ENCODE measurements at regions not wholly inside any gene's neighbourhood (a gene's known extent, or its start where the extent isn't known, plus 50 kb on each side); places are given as distances from the start of the nearest gene placed in this dataset.

DNA sequence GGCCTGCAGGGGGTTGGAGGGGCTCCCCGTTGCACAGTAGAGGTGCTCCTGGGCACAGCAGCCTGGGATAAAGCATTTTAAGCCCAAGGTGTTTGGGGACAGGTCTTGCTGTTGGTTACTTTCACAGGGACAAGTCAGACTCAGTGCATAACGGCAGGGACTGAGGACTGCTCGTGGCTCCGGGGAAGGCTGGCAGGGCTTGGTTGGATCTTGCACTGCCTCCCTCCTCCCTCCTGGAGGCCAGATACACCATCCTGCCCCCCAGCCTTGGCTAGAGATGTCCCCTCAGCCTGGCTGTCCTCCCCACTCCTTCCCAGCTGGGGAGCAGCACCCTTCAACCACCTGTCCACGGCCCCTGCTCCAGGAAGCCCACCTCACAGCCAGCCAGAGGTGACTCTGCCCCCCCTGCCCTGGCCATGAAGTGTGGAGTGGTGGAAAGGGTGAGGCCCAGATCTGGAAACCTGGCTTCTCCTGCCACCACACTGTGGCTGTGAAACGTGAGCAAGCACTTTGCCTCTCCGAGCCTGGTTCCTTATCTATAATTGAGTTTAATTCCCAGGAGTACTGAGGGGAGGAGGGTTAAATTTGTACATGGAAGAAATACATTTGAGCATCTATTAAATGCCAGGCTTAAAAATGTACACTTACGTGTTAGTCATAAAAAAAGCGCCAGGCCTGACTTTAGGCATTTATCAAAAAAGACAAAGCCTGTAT is 67.1 kb upstream of the TAF1B start:
- TF ChIP-seq, protein P1, sequence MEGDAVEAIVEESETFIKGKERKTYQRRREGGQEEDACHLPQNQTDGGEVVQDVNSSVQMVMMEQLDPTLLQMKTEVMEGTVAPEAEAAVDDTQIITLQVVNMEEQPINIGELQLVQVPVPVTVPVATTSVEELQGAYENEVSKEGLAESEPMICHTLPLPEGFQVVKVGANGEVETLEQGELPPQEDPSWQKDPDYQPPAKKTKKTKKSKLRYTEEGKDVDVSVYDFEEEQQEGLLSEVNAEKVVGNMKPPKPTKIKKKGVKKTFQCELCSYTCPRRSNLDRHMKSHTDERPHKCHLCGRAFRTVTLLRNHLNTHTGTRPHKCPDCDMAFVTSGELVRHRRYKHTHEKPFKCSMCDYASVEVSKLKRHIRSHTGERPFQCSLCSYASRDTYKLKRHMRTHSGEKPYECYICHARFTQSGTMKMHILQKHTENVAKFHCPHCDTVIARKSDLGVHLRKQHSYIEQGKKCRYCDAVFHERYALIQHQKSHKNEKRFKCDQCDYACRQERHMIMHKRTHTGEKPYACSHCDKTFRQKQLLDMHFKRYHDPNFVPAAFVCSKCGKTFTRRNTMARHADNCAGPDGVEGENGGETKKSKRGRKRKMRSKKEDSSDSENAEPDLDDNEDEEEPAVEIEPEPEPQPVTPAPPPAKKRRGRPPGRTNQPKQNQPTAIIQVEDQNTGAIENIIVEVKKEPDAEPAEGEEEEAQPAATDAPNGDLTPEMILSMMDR (IDR thresholded peaks at IDR 0.05; ENCODE audit: low read depth, low read length, poor library complexity, severe bottlenecking) = no peak
- no peak for TF ChIP-seq EZH2phosphoT487 (IDR thresholded peaks at IDR 0.05; ENCODE audit: borderline replicate concordance, low read length)

All from DOHH2 (cell line).